NCI-H128 (cell line): ENCODE measurements at regions not wholly inside any gene's neighbourhood (a gene's known extent, or its start where the extent isn't known, plus 50 kb on each side); places are given as distances from the start of the nearest gene placed in this dataset.
"Not testable (repeated sequence)": the region's sequence is repeated elsewhere in the genome, so short reads cannot be mapped to it uniquely, and the experiment has no call there.

Experiments
- DNase-seq: peaks from one replicate; lab custom pipeline; 2025; ENCODE audit not compliant: unreplicated experiment; lab: John Stamatoyannopoulos, UW

DNA sequence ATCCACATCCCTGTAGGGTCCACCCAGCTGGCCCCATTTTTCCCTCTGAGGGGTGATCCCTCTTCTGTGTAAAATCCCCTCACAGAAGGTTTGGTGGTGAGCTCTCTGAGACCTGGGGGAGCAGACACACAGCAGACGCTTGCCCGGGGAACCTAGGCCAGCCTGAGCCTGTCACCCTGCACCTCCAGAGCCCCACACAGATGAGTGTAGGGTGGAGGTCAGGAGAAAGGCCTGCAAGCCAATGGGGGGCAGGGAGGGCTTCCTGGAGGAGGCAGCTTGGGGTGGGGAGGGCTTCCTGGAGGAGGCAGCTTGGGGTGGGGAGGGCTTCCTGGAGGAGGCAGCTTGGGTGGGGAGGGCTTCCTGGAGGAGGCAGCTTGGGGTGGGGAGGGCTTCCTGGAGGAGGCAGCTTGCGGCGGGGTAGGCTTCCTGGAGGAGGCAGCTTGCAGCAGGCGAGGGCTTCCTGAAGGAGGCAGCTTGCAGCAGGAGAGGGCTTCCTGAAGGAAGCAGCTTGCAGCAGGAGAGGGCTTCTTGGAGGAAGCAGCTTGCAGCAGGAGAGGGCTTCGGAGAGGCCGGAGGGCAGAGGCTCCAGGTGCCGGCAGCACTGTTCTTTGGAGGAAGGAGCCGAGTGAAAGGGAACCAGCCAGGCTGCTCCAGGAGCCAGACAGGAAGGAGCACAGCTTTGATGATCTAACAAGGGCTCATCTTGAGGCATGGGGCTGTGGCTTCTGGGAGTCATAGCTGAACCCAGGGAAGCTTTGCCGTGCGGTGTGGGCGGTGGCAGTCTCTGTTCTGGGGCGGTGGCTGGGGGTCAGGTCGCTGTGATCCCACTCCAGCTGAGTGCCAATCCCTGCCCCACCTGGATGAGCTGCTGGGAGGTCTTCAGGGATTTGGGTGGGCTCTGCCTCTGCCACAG is 83.7 kb upstream of the ZNF469 start:
- DNase-seq, result no peak

DNA sequence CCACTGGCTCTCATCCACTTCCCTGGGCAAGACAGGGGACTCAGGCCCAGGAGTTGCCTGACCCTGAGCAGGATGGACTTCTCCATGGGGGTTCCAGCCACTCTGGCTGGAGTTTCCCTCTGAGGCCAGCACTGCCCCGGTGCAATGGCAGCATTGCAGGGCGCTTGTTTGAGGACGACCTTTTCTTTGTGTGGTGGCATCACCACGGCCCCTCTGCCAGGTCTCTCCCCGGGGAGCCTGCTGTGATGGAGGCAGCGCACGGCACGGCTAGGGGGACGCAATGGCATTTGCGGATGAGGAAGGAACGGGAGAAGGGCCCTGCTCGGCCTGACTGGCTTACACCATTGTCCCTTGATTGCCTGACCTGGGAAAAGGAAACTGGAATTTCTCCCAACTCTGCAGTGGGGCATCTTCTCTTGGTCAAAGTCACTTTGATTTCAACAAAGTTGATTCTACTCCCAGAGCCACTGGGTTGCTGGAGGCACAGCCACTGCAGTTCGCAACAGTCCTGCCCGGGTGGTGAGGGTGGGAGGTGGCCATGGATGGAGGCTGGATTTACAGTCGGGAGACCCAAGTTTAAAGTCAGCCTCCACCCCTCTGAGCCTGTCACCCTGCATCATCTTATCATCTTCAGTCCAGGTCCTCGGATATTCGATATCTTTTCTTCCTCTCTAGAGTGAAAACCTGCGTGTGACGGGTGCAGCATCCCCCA is 82.9 kb upstream of the ZNF469 start:
- no peak for DNase-seq

DNA sequence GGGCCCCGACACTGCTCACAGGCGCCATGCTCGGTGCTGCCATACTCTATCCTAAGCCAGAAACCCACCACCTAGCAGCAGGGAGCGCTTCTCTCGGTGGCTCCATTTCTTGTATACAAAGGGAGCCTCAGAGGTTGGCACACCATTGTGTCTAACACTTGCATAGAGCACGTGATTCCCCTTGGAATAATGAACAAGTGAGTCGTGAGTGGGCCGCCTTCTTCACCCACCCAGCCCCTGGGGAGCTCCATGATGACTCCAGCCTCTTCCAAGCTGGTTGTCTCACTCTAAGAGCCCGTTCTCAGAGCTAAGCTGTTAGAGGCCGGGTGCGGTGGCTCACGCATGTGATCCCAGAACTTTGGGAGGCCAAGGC is 82.3 kb upstream of the ZNF469 start:
- DNase-seq, result no peak

DNA sequence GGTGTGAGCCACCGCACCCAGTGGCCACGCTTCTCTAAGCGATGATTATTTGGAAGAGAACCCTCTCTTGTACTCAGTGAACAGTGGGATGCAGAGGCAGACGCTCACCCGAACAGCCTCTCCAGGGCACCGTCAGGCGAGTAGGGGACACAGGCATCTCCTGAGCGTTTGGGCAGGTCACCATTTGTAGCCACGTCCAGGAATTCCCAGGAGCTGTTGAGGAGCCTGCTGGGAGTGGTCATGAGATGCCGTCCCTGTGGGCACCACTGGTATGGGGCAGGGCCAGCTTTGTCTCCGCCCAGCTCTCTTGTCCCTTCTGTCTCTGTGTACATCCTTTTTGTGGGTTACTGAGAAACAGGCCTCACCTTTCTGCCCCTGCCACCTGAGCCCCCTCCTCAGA is 81.3 kb upstream of the ZNF469 start:
- no peak for DNase-seq

DNA sequence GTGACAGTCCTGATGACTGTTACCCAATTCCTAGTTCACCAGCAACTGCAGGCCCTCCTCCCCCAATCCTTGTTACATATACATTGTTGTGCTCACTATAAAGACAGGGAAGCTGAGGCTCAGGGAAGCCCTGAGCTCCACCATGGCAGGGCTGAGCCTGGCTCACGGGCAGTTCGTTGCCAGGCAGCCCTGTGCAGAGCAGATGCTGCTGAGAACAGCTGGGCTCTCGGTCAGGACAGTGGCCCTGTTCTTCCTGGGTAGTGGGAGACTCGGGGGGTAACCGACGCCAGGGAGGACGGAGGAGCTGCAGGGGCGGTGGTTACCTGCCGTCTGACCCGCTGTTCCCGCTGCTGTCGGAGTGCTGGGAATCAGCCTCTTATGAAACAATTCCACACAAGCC is 80.9 kb upstream of the ZNF469 start:
- DNase-seq, result no peak

DNA sequence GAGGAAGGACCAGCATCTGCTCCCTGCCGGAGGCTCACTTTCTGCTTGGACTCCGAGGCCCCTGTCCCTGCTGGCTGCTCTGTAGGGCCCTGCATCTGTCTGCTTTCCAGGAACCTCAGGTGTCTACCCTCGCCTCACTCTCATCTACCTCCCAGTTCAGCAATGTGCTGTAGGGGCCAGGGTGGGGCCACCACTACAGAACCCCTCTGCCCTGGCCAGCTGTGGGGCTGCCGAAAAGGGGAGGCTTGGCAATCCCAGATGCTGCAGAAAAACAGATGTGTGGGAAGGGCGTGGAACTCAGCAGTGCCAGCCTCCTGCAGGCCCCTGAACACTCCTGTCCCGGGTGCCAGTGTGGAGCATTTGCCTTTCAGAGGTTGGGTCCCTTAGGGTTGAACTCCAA is 80.1 kb upstream of the ZNF469 start:
- DNase-seq, result no peak

DNA sequence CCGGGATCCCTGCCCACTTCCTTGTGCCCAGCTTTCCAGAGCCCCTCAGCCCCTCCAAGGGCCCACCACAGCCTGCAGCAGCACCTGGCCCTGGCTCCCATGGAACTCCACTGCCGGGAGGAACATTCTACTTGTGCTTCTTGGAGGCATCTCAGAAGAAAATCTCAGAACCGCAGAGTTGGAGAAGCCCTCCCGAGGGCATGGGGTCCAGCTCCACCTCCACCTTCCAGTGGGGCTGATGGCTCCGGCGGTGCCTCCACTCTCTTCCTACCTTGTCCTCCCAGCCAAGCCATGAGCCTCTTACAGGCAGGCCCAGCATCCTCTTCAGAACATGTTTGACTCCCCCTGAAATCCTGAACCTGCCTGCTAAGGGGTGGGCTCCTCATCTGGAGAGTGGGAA is 79.4 kb upstream of the ZNF469 start:
- no peak for DNase-seq

DNA sequence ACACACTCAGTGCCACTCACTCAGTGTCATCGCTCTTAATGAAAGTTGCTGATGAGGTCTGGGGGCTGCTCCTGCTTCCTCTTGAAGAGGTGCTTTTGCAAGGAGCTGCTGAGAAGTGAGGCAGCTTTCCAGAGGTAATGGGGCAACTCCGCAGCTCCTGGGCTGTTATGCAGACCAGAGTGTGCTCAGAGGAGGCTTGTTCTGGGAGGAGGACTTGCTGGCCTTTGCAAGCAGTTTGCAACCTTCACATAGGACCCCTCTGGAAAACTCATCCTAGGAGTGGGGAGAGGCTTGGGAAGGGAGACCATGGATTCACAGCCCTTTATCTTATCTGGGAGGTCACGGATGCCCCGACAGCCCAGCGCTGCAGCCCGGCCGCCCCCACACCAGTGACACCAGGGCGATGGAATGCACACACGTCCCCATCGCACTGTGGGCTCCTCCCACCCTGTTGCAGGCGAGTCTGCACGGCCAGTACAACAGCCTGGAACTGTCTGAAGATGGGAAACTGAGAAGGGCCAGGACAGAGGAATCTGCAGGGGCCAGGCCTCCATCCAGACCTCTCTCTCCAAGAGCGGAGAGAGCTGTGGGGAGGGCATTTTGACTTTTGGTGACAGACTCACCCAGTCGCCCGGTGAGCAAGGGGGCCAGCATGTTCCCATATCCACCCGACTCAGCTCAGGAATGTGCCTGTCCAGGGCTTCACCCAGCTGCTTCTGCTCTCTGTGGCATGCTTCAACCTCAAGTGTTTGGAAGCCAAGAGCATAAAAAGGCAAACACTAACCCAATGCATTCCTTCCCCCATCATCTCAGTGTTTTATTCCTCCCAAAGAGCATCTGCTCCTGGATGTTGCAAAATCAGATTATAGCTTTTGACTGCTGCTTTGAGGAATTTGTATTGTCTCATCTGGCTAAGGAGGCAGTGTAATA is 78.6 kb upstream of the ZNF469 start:
- no peak for DNase-seq

DNA sequence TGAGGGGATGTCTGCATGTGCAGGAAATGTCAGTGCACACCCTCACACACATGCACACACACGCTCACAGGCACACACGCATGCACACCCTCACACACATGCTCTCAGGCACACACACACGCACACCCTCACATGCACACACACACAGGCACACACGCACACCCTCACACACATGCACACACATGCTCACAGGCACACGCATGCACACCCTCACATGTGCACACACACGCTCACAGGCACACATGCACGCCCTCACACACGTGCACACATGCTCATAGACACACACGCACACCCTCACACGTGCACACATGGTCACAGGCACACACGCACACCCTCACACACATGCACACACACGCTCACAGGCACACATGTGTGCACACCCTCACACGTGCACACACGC is 77.6 kb upstream of the ZNF469 start:
- no peak for DNase-seq

DNA sequence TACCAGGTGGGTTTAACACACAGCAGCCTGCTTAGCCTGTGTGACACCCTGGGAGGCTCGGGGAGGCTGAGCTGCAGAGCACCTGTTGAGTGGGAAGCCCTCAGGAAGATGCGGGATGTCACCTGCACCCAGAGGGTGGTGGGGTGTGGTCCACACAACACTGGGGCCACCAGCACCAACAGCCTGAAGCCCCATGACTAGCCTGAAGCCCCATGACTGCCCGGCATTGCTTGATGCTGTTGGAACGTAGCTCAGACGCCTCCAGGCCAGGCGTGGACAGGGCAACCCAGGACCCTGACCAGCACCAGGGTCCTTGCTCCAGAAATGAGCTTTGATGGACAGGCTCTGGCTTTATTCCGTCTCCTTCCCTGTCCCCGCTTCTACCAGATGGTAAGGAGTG is 76.3 kb upstream of the ZNF469 start:
- no peak for DNase-seq

DNA sequence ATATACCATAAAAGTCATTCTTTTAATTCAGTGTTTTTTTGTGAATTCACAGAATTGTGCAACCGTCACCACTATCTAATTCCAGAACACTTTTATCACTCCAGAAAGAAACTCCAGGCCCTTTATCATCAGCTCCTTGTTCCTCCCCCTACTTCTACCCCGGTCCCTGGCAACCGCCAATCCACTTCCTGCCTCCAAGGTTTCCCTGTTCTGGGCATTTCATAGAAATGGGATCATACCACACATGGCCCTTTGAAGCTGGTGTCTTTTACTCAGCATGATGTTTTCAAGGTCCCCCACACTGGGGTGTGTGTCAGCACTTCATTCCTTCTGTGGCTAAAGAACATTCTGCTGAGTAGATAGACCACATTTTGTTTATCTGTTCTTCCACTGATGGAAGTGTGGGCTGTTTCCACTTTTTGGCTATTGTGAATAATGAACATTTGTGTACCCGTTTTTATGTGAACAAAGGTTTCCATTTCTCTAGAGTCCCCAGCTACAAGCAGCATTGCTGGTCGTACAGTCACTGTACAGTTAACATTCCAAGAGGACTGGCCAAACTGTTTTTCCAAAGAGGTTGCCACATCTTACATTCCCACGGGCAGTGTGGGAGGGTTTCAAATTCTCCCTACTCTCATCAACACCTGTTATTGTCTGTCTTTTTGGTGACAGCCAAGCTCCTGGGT is 75.8 kb upstream of the ZNF469 start:
- DNase-seq, result no peak

DNA sequence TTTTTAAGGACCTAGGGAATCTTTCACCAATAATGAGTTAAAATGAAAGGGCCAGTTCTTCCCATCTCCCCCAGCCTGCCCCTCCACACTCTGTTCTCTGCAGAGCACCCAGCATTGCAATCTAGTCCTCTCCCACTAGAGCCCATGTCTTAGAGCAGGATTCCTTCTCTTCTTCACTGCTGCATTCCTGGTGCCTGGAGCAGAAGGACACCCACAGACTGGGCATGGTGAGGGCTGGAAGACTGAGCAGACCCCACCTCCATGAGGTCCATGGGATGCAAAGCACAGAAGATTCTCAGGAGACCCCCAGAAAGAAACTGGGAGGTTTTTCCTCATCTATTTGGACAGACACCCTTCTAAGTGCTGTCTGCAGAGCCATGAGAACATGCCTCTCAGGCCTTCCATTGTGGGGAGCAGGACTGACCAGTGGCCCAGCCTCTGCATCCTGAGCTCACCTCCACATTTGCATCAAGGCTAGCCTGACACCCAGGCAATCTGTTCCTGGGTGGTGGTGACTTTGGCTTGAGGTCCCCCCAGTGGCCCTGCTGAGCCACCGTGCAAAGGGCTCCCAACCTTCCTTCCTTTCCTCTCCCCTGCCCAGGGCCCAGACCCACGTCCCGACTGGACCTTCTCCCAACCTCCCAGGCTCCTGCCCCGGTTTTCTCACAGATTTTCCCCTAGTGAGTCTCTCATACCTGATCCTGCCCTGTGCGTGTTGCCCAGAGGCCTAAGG is 74.2 kb upstream of the ZNF469 start:
- DNase-seq, result no peak

DNA sequence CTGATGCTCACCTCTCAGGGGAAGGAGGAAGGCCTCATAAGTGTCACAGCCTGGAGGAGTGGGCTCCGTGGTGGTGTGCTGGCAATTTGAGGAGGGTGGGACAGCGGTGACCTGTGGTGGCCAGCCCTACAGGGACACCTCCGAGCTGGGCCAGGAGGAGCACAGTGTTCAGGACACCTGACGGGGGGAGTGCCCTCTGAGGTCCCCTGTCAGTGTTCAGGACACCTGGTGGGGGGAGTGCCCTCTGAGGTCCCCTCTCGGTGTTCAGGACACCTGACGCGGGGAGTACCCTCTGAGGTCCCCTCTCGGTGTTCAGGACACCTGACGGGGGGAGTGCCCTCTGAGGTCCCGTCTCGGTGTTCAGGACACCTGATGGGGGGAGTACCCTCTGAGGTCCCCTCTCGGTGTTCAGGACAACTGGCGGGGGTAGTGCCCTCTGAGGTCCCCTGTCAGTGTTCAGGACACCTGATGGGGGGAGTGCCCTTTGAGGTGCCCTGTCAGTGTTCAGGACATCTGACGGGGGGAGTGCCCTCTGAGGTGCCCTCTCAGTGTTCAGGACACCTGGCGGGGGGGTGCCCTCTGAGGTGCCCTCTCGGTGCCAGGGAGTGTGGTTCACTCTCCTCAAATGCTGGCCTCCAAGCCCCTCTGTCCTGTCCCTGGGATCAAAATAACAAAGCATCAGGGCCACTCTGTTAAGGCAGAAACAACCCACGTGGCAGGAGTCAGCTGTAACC is 73.4 kb upstream of the ZNF469 start:
- DNase-seq, result no peak

DNA sequence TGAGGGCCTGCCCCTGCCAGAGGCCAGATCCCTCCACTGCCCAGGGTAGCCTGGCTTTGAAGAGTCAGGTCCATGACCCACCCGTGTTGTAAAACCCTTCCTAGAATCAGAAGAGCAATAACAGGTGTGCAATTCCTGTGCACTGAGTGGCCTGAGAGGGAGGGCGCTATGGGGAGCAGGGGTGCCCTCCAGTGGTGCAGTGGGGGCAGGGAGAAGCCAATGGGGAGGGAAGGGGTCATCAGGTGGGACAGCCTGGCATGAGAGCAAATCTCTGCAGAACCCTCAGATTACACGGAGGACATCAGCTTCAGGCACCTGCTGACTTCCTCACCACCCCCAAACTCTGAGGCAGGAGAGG is 72.9 kb upstream of the ZNF469 start:
- DNase-seq, result no peak

DNA sequence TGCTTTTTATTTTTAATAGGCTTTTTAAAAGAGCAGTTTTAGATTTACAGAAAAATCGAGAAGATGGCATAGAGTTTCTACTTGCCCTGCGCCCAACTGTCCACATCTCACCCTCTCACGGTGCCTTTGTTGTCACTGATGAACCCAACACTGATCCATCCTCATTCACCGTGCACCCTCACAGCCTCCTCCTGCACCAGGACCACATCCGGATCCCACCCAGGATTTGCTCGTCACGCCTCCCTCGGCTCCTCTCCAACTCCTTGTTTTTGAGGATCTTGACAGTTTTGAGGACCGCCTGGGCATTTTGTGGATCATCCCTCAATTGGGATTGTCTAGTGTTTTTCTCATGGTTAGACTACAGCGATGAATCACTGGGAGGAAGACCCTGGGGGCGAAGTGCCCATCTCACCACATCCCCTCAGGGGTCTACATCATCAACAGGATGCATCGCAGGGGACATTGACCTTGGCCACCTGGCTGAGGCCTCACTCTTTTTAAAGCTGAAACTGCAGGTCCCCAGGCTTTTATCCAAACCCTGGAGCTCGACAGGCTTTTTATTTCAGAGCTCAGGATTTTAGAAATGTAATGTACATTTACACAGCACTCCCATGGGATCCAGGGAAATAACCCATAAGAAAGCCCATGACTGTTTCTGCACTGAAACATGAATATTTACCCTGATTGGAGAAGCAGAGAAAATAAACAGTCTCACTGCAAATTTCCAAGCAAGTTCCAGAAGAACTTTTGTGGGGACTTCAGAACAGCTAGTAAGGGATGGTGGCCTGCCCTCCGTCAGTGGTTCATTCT is 71.8 kb upstream of the ZNF469 start:
- no peak for DNase-seq

DNA sequence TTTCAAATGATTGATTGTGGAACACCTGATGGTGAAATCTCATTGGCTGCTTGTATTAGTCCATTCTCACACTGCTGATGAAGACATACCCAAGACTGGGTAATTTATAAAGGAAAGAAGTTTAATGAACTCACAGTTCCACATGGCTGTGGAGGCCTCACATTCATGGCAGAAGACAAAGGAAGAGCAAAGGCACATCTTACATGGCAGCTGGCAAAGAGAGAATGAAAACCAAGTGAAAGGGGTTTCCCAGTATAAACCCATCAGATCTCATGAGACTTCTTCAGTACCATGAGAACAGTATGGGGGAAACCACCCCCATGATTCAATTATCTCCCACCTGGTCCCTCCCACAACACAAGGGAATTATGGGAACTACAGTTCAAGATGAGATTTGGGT is 70.9 kb upstream of the ZNF469 start:
- not testable (repeated sequence) for DNase-seq

DNA sequence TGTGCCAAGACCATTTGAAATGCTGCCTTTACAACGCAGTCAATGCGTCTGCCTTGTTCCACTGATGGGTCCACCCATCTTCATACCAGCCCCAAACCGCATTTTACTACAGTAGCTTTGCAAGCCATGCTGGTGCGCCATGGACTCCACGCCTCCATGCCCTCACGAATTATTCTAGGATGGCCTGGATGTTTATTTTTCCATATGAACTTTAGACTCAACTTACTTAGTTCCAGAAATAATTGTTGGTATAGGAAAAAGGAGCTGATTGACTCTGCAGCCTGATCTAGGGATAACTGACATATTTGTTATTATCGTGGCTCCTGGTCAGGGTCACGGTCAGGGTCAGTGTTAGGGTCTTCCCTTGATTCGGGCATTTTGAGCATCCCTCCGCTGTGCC is 70.0 kb upstream of the ZNF469 start:
- DNase-seq, result no peak

DNA sequence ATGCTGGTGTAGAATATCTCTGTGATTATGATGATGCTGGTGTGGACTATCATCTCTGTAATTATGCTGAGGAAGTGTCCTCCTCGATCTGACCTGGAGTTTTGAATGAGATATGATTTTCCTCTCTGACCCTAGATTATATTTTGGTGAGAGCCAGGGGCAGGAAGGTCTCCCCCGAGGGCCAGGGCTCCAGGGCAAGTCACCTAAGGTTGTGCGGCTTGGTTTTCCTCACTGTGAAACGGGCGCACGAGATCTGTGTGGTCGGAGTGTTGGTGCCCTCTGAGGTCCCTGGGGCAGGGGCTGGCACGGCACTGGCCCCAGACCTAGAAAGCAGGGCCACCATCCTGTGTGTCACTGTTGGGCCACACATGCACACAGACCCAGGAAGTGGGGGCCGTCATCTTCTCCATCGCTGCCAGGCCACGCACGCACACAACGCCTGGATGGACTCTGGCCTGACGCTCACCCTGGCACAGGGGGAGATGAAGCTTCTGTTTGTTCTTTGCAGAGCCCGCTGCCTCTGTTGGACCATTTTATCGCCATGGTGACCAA is 67.7 kb upstream of the ZNF469 start:
- no peak for DNase-seq
